GM12892 (cell line): ENCODE measurements at regions not wholly inside any gene's neighbourhood (a gene's known extent, or its start where the extent isn't known, plus 50 kb on each side); places are given as distances from the start of the nearest gene placed in this dataset.
A peak's percentile ranks its signal among the peaks of the same experiment; 100 is the strongest.

ENCODE experiments used
- DNase-seq: peaks from one replicate; pipeline ENCODE4 v3.0.0; 2011; ENCODE audit not compliant: insufficient read length
- FAIRE-seq: peaks from 2 replicates; lab custom pipeline; 2011; peaks lifted over from hg19 to GRCh38; lab: Jason Lieb, UNC
- POLR2A ChIP-seq: IDR thresholded peaks from 2 replicates; pipeline ENCODE4 v1.6.1; 2011; ENCODE audit warnings: low read depth, low read length, control low read depth
- POLR2AphosphoS5 ChIP-seq: IDR thresholded peaks from 2 replicates; pipeline ENCODE4 v1.6.1; 2011; ENCODE audit warnings: low read depth, low read length, control low read depth
- TAF1 ChIP-seq: IDR thresholded peaks from 2 replicates; pipeline ENCODE4 v1.6.1; 2011; ENCODE audit warnings: low read depth, mild to moderate bottlenecking, control low read depth, low read length, borderline replicate concordance

DNA sequence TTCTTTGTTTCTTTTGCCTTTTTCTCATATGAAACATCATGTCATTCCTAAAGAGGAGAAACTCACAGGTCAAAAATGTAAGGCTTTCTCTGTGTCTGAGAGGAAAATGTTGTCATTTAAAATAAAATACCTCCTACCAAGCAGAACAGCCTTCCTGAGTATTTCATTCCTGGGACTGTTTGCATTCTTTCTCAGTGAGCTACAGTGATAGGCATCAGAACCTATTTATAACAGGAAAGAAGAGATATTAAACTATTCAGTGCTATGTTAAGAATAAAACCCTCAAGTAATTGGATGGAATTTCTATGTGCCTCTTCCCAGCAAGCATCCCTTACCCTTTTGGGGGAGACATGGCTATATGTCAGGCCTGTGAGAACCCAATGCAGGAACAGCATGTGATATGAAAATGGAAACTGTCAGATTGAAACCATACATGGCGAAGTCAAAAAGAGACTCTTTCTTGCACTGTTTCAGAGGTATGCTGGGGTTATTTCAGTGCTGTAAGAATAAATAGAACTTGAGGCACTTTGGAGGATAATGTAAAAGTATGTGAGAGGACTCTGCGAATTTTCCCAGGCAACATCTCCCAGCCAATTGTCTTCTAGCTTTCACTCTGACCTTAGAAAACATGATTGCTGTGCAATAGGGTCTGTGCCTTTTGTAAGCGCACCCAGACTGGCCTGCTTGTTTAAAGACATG, 133.8 kb upstream of the CCN2 start:
- FAIRE-seq (peak; percentile 27), DNase-seq (no peak)
- TF ChIP-seq POLR2AphosphoS5 (no peak), POLR2A (no peak), TAF1 (no peak)

DNA sequence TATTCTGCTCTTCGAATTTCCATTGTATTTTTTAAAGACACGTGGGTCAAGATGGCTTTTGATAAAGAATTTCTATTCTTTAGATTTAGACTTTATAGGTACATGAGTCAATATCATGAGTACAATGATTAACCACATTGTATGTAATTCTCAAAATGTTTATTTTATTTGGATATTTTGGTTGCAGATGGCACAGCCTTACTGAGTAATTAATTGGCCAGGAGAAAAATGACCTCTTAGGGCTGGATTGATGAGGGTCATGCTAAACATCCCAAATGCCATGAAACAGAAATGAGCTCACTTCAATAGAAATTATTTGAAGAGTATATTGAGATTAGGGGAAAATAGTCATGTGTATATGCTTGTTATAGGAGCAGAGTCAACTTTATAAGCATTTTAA, 131.2 kb upstream of the CCN2 start:
- no peak for FAIRE-seq
- no peak for DNase-seq
- TF ChIP-seq POLR2A: no peak
- no peak for TF ChIP-seq POLR2AphosphoS5
- no peak for TF ChIP-seq TAF1

DNA sequence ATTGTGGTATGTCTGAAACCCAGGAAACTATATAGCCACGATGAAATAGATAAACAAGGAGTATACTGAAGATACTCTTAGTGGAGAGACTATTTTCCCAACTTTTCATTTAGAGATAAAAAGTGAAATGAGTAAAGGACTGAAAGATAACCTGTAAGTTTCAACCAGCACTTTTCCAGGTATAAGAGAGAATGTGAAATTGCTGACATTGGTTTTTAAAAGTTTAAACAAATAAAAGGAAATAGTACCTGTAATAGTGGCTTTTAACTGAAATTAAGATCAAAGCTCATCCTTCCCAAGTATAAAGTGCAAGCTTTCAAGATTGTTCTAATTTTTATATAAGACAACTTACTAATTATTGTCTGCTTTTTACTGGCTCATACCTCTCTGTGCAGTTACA, 130.2 kb upstream of the CCN2 start:
- FAIRE-seq (no peak), DNase-seq (no peak)
- TF ChIP-seq TAF1 (no peak), POLR2AphosphoS5 (no peak), POLR2A (no peak)

DNA sequence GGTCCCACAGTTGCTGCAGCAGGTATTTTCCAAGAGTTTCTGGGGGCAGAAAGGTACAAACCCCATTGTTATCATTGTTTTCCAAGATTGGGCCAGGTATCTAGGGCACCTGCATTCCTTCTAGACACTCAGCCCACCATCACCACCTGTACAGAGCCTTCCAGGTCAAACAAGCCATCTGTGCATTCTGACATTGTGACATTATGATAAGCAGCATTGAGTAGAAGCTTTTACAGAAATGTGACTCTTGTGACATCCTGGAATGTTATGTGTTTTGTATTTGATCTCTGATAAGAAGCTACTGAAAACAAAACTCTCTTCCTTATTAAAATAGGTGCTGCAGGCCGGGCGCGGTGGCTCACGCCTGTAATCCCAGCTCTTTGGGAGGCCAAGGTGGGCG, 128.1 kb upstream of the CCN2 start:
- DNase-seq: no peak
- TF ChIP-seq POLR2A (no peak), TAF1 (no peak), POLR2AphosphoS5 (no peak)
- no peak for FAIRE-seq

DNA sequence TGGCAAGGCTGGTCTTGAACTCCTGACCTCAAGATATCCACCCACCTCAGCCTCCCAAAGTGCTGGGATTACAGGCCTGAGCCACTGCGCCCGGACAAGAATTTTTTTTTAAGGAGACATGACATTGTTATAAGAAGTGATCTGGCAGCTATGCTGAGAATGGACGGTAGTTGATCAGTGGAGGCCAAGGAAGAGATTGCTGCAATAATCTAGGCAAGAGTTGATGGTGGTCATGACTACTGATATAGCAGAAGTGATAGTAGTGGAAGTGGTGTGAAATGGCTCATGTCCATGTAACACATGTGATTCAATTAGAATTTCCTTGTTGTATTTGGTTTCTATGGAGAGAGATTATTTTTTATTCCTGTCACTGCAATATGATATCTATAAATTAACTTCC, 125.3 kb upstream of the CCN2 start:
- TF ChIP-seq POLR2AphosphoS5: no peak
- FAIRE-seq (no peak), DNase-seq (no peak)

DNA sequence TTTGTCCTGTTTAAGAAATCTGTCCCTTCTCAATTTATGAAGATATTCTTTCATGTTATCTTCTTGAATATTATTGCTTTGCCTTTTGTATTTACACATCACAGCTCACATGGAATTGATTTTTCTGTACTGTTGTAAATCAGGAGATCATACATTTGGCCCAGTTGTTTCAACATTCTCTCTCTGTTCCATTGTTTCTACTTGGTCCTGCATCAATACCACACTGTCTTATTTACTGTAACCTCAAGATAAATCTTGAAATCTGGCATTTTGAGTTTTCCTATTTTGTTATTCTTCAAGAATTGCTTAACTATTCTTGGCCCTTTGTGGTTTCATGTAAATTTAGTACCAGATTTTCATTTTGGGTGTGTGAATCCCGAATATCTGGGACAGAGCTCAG, 121.7 kb upstream of the CCN2 start:
- DNase-seq (no peak), FAIRE-seq (no peak)
- no peak for TF ChIP-seq TAF1
- TF ChIP-seq POLR2A: no peak
- no peak for TF ChIP-seq POLR2AphosphoS5

DNA sequence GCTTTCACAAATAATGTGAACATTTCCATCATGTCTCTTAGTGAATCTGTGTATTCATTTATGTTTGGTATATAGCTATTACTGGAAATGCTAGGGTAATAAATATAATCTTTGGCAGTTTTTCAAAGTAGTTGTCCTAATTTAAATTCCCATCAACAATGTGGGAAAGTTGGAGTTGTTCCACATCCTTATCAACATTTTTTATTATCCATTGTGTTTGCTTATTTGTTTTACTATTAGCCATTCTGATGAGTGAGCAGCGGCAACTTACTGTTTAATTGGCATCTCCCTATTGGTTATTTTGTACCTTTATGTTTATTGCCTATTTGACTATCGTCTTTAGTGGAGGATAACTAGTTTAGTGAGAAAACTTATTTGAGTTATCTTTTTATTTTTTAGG, 121.1 kb upstream of the CCN2 start:
- FAIRE-seq (no peak), DNase-seq (no peak)
- TF ChIP-seq POLR2A (no peak), POLR2AphosphoS5 (no peak), TAF1 (no peak)

DNA sequence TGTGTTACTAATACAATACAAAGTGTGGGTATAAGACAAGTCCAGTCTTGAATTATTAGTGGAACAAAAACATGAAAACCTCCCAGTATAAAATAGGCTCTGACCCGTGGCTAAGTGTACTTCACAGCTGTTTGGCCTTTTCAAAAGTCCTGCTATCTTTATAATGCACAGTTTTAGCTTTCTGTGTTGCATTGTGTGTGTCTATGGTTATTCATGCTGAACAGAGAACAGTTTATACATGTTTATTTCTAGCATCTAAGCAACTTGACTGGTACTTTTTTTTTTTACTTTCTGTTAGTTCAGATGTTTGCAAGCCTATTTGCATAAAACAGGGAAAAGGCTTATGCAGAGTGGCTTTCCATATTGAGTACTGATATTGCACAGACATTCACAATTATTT, 119.2 kb upstream of the CCN2 start:
- no peak for FAIRE-seq
- TF ChIP-seq TAF1: no peak
- TF ChIP-seq POLR2AphosphoS5: no peak
- no peak for TF ChIP-seq POLR2A
- DNase-seq: no peak

DNA sequence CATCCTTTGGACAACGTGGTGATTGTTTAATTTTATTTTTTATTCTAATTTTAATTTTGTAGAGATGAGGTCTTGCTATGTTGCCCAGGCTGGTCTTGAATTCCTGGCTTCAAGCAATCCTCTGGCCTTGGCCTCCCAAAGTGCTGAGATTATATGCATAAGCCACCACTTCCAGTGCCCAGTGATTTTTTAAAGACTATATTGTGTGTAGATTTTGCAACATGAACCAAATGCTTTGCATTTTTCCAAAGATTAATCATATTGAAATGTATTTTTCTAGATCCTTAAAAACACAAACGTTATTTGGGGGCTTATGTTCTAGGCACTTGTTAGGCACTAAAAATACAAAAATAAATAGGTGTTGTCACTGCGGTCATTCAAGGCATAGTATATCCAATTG, 117.6 kb upstream of the CCN2 start:
- no peak for DNase-seq
- TF ChIP-seq TAF1 (no peak), POLR2AphosphoS5 (no peak), POLR2A (no peak)
- FAIRE-seq: no peak

DNA sequence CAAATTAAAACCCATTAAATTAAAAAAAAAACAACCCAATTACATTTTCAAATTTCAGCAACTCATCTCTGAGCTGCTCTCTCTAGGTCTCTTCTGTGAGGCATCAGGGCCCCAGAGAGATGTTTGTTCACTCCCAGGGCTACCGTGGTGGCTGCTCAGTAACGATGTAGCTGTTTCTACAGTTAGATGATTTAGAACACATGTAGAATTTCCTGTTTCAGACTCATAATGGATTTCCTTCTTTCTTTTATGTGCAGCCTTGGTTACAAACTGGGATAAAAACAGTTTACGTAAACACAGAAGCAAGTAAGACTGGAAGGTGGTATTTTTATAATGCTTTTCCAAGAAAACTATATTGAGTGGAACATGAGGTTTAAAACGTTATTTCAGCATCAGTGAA, 116.1 kb upstream of the CCN2 start:
- DNase-seq (no peak), FAIRE-seq (no peak)
- TF ChIP-seq TAF1: no peak
- TF ChIP-seq POLR2AphosphoS5: no peak
- TF ChIP-seq POLR2A: no peak

DNA sequence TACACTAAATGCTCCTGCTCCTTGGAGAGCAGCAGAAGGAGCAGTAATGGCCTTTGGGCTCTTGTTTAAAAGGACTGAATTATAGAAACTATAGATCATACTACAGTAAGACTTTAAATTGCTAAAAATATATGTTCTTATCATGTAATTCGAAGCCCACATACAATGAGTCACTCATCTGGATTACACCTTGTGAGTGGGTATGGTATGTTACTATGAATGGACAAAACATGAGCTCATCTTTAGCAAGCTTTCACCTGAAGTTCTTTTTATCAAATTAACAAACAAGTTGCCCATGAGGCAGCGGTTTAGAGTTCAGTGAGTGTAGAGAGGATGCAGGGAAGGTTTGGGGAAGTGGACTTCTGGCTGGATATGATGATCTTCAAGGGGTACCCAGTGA, 114.4 kb upstream of the CCN2 start:
- DNase-seq (no peak), FAIRE-seq (no peak)
- TF ChIP-seq TAF1: no peak
- TF ChIP-seq POLR2AphosphoS5: no peak
- no peak for TF ChIP-seq POLR2A

DNA sequence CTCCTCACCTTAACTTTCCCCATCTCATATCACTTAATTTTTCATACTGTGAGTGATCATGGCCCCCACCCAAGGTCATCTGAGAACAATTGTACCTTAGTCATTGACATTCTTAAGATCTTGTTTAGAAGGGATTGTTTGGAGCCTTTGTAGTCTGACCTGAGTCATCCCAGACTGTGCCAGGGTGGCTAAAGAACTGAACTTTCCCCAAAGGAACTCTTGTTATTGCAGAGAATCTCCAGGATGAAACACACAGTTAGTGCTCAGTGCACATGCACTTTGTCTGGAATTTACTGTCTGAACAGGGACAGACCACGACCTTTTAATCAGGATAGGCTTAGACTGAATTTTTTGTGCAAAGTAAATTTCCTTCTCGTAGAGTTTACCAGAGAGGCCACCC, 112.6 kb upstream of the CCN2 start:
- no peak for FAIRE-seq
- no peak for TF ChIP-seq POLR2AphosphoS5
- TF ChIP-seq POLR2A: no peak
- no peak for TF ChIP-seq TAF1
- DNase-seq: no peak

DNA sequence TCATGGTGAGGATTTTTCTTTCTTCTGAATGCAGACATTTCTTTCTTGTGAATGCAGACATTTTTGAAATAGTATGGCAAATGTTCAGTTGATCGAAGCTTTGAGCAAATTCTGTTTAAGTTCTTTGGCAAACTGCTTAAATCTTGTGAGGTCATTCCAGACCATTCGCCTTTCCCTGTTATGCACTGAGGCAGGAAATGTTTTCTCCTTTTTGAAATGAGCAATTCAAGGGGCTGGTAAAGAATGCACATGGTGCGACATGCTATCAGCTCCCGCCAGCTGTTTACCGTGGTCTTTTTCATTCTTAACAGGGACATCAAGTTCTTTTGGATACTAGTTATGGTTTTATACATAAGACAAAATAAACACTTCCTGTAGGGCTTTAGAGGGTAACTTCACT, 112.0 kb upstream of the CCN2 start:
- DNase-seq (no peak), FAIRE-seq (no peak)
- TF ChIP-seq POLR2A (no peak), POLR2AphosphoS5 (no peak), TAF1 (no peak)

DNA sequence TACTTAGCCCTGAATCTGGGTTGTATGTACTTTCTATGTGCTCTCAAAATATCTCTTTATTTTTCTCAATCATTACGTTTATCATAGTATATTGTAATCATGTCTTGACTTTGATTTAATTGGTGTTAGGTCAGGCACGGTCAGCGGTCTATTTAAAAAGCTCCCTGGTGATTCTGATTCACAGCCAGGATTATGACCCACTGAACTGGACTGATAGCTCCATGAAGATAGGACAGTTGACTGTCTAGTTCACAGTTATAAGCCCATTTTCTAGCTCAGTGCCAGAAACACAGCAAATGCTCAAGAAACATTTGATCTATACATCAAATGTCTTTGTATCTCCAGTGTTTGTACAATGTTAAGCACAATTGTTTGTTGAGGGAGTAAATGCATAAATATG, 111.5 kb upstream of the CCN2 start:
- TF ChIP-seq POLR2A: no peak
- TF ChIP-seq TAF1: no peak
- TF ChIP-seq POLR2AphosphoS5: no peak
- FAIRE-seq (no peak), DNase-seq (no peak)
